ENCODE measurements at regions not wholly inside any gene's neighbourhood (a gene's known extent, or its start where the extent isn't known, plus 50 kb on each side); places are given as distances from the start of the nearest gene placed in this dataset.

- TF ChIP-seq CTCF (conservative IDR thresholded peaks at IDR 0.05; ENCODE audit: low read depth in 2 of 2) (no peak), REST (IDR thresholded peaks at IDR 0.05; ENCODE audit: unreplicated experiment) (no peak), EZH2phosphoT487 (IDR thresholded peaks at IDR 0.05; ENCODE audit: unreplicated experiment) (no peak), EZH2 (IDR thresholded peaks at IDR 0.05; ENCODE audit: low read depth, unreplicated experiment) (no peak), POLR2AphosphoS5 (IDR thresholded peaks at IDR 0.05; ENCODE audit: low read depth) (no peak), NANOG (IDR thresholded peaks at IDR 0.05; ENCODE audit: borderline replicate concordance) (no peak)
Measured at GRCh38 chr3:147544290-147544689, 135.1 kb downstream of the ZIC1 start.

Measured in GM23338 (cell line).